Chondrocyte (in vitro differentiated cells): ENCODE measurements at regions not wholly inside any gene's neighbourhood (a gene's known extent, or its start where the extent isn't known, plus 50 kb on each side); places are given as distances from the start of the nearest gene placed in this dataset.

Experiments
- DNase-seq: peaks from one replicate; pipeline ENCODE4 v3.0.0; 2021; ENCODE audit warnings: mixed read lengths, low spot score
- H3K27ac Mint-ChIP-seq: one replicate; pipeline ENCODE4 v1.8.0; 2021; ENCODE audit warnings: mild to moderate bottlenecking, moderate library complexity, mixed read lengths; ENCODE audit not compliant: unreplicated experiment
- H3K27me3 Mint-ChIP-seq: 2 replicates; pipeline ENCODE4 v1.8.0; 2021; ENCODE audit warnings: low read depth, mixed read lengths
- H3K36me3 Mint-ChIP-seq: 2 replicates; pipeline ENCODE4 v1.8.0; 2021; ENCODE audit warnings: low read depth, mixed read lengths
- H3K4me1 Mint-ChIP-seq: 2 replicates; pipeline ENCODE4 v1.8.0; 2021; ENCODE audit warnings: low read depth, mild to moderate bottlenecking, mixed read lengths
- H3K4me3 Mint-ChIP-seq: one replicate; pipeline ENCODE4 v1.8.0; 2021; ENCODE audit warnings: mild to moderate bottlenecking, moderate library complexity, mixed read lengths; ENCODE audit not compliant: unreplicated experiment
- H3K9me3 Mint-ChIP-seq: 2 replicates; pipeline ENCODE4 v1.8.0; 2021; ENCODE audit warnings: low read depth, mixed read lengths
- CTCF ChIP-seq: fragments of 200-600 bp; sonication (generic); IDR thresholded peaks from 2 replicates; pipeline ENCODE4 v1.5.0; 2021; ENCODE audit warnings: antibody characterized with exemption, mild to moderate bottlenecking, moderate library complexity

- no peak overlapping the region for H3K4me3 Mint-ChIP-seq
- H3K27ac Mint-ChIP-seq, result no peak overlapping the region
- H3K9me3 Mint-ChIP-seq, result no peaks in the 10 kb centered on the region
- DNase-seq, result no peak
- H3K4me1 Mint-ChIP-seq, result no peaks in the 10 kb centered on the region
- peaks cover 2% of the 10 kb centered on the region for H3K27me3 Mint-ChIP-seq
- no peak for TF ChIP-seq CTCF
- H3K36me3 Mint-ChIP-seq, result no peaks in the 10 kb centered on the region
These were observed 571.4 kb upstream of the ZNF804A start for GRCh38 chr2:184026961-184027360.

- H3K9me3 Mint-ChIP-seq, result no peaks in the 10 kb centered on the region
- H3K27ac Mint-ChIP-seq, result no peak overlapping the region
- no peak overlapping the region for H3K4me3 Mint-ChIP-seq
- H3K27me3 Mint-ChIP-seq, result no peaks in the 10 kb centered on the region
- no peak for TF ChIP-seq CTCF
- no peaks in the 10 kb centered on the region for H3K36me3 Mint-ChIP-seq
- H3K4me1 Mint-ChIP-seq, result no peaks in the 10 kb centered on the region
- no peak for DNase-seq
These were observed 568.1 kb upstream of the ZNF804A start for GRCh38 chr2:184030245-184030644.

- TF ChIP-seq CTCF, result no peak
- H3K9me3 Mint-ChIP-seq, result no peaks in the 10 kb centered on the region
- no peak overlapping the region for H3K4me3 Mint-ChIP-seq
- no peak for DNase-seq
- H3K27ac Mint-ChIP-seq, result no peak overlapping the region
- no peaks in the 10 kb centered on the region for H3K36me3 Mint-ChIP-seq
- no peaks in the 10 kb centered on the region for H3K27me3 Mint-ChIP-seq
- no peaks in the 10 kb centered on the region for H3K4me1 Mint-ChIP-seq
These were observed 567.3 kb upstream of the ZNF804A start for GRCh38 chr2:184030989-184031388.

- no peaks in the 10 kb centered on the region for H3K4me1 Mint-ChIP-seq
- no peak for DNase-seq
- no peak overlapping the region for H3K27ac Mint-ChIP-seq
- no peaks in the 10 kb centered on the region for H3K9me3 Mint-ChIP-seq
- H3K27me3 Mint-ChIP-seq, result no peaks in the 10 kb centered on the region
- TF ChIP-seq CTCF, result no peak
- H3K4me3 Mint-ChIP-seq, result no peak overlapping the region
- no peaks in the 10 kb centered on the region for H3K36me3 Mint-ChIP-seq
These were observed 566.8 kb upstream of the ZNF804A start for GRCh38 chr2:184031402-184032147.

DNA sequence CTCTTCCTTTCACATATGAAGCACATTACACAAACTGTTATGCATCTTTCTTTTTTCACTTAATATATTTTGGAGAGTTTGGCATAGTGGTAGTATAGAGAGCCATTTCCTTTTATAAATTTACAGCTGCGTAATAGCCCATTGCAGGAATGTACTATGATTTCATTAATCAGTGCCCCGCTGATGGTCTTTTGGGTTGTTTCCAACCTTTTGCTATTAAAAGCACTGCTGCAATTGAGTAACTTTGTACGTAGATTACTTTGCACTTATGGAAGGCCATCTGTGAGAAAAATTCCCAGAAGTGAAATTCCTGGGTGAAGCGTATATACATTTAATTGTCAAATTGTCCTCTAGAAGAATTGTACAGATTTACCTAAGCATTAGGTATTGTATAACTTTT lies 565.3 kb upstream of the ZNF804A start:
- Mint-ChIP-seq H3K4me1 (no peaks in the 10 kb centered on the region), H3K4me3 (no peak overlapping the region), H3K9me3 (no peaks in the 10 kb centered on the region), H3K36me3 (no peaks in the 10 kb centered on the region), H3K27me3 (no peaks in the 10 kb centered on the region), H3K27ac (no peak overlapping the region)
- no peak for TF ChIP-seq CTCF
- no peak for DNase-seq
